D341Med (cell line): ENCODE measurements at regions not wholly inside any gene's neighbourhood (a gene's known extent, or its start where the extent isn't known, plus 50 kb on each side); places are given as distances from the start of the nearest gene placed in this dataset.

Source experiments
- DNase-seq: peaks from one replicate; pipeline ENCODE4 v3.0.0; 2012; ENCODE audit warnings: low spot score

DNA sequence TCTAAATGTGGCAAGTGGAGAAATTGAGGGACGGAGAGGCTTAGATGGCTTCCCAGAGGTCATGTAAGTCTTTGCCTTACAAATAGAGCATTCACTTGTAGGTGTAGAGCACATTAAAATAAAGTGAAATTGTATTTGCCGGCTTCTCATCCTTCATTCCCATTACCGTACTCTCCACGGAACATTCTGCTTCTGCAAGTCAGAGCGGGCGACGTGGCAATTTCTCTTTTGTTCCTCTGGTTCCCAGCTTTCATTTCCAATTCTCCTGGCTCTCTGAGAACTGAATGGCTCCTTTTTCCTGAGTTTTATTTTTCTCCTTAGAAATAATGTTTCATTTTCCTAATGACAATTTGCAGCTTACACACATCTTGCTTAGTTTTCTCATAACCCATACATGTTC lies 51.3 kb upstream of the PFKP start:
- DNase-seq: no peak

- DNase-seq: no peak
These were observed 52.4 kb upstream of the PFKP start for GRCh38 chr10:3014968-3015367.

DNA sequence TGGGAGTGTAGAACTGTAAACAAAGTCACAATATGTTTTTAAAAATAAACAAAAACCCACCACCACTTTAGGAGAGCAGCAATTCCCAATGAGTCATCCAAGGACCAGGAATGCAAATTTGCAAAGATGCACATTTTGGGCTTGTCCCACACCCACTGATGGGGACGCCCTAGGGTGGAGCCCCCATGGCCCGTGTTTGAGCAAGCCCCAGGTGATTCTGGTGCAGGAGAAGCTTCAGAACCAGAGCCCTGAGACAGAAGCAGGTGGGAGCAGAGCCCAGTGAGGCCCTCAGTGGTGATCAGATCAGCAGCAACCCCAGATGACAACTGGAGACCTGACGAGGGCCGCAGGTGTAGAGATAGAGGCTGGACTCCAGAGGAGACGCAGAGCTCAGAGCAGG lies 55.1 kb upstream of the PFKP start:
- no peak for DNase-seq

GRCh38 chr10:3010816-3011460 lies 56.4 kb upstream of the PFKP start:
- no peak for DNase-seq

GRCh38 chr10:3010334-3010733 lies 57.0 kb upstream of the PFKP start:
- DNase-seq: no peak

DNA sequence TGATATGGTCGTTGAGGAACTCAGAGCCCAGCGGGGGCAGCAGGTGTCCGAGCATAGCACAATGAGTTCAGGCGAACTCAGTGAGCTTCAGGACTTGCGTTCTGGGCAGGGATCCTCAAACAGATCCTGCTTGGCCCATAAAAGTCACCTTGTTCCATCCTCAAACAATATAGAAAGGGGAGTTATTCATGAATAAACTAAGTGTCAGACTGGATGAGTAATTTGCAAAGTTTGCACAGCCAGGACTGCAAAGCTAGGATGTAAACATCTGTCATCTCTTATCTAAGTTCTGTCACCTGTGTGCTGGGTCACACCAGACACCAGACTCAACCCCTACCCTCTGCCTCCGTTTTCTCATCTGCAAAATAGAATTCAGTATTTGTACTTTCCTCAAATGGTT lies 58.0 kb upstream of the PFKP start:
- no peak for DNase-seq

DNA sequence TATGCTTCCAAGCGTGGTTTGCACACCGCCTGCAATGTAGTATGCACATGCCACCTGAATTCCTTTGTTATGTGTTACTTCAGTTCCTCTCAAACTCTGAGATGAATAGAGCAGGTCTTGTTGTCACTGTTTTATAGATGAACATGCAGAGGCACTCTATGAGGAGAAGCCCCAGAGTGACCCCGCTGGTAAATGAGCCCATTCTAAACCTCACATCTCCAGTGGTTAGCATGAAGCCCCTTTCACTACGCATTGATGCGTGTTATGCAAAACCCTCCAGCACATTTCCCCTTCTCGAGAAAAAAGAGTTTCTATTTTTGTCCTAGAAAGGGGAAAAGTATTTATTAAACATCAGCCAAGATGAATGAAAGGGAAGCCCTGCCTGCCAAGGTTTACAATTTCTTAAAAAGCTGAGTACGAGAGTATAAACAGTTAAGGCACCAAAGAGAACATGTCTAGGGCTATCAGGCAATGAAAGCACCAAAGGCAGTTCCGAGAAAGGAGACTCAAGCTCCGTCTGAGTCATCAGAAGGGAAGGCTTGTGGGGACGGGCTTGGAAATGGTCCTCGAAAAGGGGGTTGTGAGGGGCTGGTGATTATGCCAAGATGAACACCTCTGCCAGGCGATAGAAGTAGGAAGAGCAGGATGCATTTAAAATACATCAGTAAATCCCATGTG lies 58.7 kb upstream of the PFKP start:
- DNase-seq: no peak

DNA sequence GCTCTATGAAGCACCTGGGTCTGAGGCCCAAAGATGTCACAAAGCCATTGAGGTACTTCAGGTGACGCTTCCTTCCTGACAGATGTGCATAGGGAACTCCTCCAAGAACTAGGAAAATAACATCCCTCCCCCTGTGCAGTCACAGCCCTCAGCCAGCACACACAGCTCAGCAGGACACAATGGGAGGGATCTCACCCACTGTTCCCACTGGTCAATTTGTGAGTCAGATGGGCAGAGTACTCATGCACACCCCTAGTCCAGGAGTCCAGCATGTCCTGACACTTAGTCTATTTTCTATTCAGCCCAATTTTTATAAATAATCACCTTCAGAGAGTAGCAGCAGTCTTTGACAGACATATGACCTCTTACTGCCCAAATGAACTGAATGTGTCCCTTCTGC lies 60.7 kb upstream of the PFKP start:
- no peak for DNase-seq

DNA sequence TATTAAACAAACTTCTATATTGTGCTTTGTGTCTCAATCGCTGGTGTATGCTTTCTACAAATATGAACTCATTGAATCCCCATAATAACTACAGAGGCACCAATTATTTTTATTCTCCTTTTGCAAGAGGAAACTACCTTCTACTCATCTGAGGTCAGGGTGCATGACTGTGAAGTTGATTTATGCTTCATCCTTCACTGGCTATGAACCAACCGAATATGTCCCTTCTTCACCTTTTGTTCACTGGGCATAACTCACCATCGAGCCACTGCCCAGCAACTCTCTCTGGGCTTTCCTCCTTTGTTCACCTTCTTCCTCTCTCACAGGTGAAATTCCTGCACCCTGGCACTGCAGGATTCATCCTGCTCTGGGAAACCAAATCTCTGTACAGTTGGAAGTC lies 61.3 kb upstream of the PFKP start:
- DNase-seq: no peak

DNA sequence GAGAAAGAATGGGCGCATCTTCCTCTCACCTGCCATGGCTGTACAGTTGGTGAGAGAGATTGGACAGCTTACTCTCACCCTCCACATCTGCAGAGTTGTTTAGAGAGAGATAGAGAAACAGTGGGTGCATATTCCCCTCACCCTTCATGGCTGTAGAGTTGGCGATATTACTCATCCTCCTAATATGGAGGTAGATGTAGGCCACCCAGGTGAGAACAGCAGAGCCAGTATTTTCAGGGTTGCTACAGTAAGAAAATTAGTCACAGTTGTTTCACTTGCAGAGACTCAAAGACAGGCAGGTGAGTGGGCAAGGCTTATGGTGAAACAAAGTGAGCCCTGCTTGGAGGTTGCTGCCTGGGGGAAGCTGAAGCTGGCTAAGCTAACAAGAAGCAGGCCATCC lies 65.0 kb upstream of the PFKP start:
- DNase-seq: no peak

DNA sequence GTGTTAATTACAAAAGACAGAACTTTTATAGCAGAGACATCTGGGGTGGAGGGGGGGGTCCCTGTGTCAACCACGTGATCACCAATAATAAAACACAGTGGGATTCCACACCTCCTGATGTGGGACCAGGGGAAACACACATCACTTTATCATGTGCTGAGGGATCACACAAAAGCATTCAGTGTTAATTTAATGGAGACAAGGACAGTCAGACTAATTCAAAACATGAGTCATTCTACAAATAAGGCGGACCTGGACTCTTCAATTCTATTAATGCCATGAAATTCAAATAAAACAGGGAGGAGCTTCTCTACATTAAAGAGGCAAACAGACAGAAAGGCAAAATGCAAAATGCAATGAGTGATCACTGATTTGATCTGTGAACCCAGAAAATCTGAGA lies 67.3 kb upstream of the PFKP start:
- no peak for DNase-seq

GRCh38 chr10:2994221-2994961 lies 73.0 kb upstream of the PFKP start:
- DNase-seq: no peak

- no peak for DNase-seq
These were observed 73.7 kb upstream of the PFKP start for GRCh38 chr10:2993636-2994035.

DNA sequence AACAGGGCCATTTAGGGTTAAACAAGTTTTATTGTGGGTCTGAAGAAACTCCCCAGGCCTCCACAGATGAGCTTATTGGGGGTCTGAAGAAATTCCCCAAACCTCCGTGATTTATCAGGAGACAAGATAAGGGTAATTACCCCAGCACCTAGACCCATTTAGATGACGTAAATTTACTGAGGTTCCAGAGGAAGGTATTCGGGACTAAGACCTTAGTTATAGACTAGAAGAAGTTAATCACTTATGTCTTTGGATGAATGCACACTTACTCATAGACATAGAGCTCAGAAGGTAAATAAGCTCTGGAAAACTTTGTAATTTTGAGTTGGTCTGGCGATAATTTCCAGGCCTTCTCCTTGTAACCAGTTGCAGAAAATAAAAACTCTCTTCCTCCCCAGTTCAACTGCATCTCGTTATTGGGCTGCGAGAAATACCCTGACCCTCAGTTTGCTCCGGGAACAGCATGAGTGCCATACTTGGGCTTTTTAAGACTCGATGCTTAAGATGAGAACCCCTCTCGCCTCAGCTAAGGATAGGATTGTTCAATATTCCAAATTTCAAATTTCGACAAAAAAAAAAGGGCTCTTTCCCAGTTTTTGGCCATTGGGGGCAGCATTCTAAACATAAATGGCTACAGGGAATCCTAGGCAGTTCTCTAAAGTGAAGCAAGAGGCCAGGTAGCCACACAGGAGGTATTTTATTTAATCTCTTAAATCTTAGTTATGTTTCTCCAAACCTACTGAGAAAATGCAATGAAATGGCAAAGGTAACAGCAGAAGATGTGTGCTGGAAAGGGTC lies 74.7 kb upstream of the PFKP start:
- no peak for DNase-seq

- DNase-seq: no peak
These were observed 76.6 kb upstream of the PFKP start for GRCh38 chr10:2990764-2991163.

- no peak for DNase-seq
These were observed 77.9 kb upstream of the PFKP start for GRCh38 chr10:2989292-2989947.

- DNase-seq: no peak
These were observed 80.1 kb upstream of the PFKP start for GRCh38 chr10:2987185-2987768.

- DNase-seq: no peak
These were observed 81.0 kb upstream of the PFKP start for GRCh38 chr10:2986391-2986801.

- DNase-seq: no peak
These were observed 81.6 kb upstream of the PFKP start for GRCh38 chr10:2985729-2986232.

GRCh38 chr10:2984682-2985081 lies 82.7 kb upstream of the PFKP start:
- no peak for DNase-seq

- DNase-seq: no peak
These were observed 85.2 kb upstream of the PFKP start for GRCh38 chr10:2982146-2982545.
